Left lung (tissue), 4 donors: ENCODE measurements at regions not wholly inside any gene's neighbourhood (a gene's known extent, or its start where the extent isn't known, plus 50 kb on each side); places are given as distances from the start of the nearest gene placed in this dataset.

Experiments used
- ATAC-seq: fragments of 200-7000 bp; cut with Tn5 transposase; one replicate; pipeline ENCODE4 v1.9.1; 2020; ENCODE audit warnings: moderate library complexity
- DNase-seq, 4 donors: peaks; one replicate each; pipeline ENCODE4 v3.0.0-alpha.2; 2013 to 2020
- H3K27ac ChIP-seq, 2 donors: fragments of 200-600 bp; sonication (generic) in 1 of 2; one replicate each; pipeline versions ENCODE4 v1.5.0 to v1.8.0; 2020 to 2021
- H3K27me3 ChIP-seq, 2 donors: fragments of 200-600 bp; sonication (generic) in 1 of 2; one replicate each; pipeline versions ENCODE4 v1.5.0 to v1.8.0; 2020 to 2021
- H3K36me3 ChIP-seq, 2 donors: fragments of 200-600 bp; sonication (generic) in 1 of 2; one replicate each; pipeline versions ENCODE4 v1.5.0 to v1.8.0; 2020 to 2021
- H3K4me1 ChIP-seq, 2 donors: fragments of 200-600 bp; one replicate each; pipeline ENCODE4 v1.8.0; 2021
- H3K4me3 ChIP-seq, 2 donors: fragments of 200-600 bp; sonication (generic) in 1 of 2; one replicate each; pipeline versions ENCODE4 v1.5.0 to v1.8.0; 2020 to 2021; ENCODE audit warnings: mild to moderate bottlenecking in 1 of 2
- H3K9me3 ChIP-seq, 2 donors: fragments of 200-600 bp; sonication (generic) in 1 of 2; one replicate each; pipeline versions ENCODE4 v1.5.0 to v1.8.0; 2020 to 2021
- intact Hi-C, 2 donors: fragments of 100-400 bp; cut with DNase I; formaldehyde crosslinking; loops; one replicate each; pipeline versions ENCODE4 v1.11.2 to v1.14.2; 2022
- TF ChIP-seq, protein P1 (sequence below), 2 donors: fragments of 200-600 bp; sonication (generic) in 1 of 2; IDR thresholded peaks; one replicate each; pipeline versions ENCODE4 v1.5.0 to v1.8.0; 2021; ENCODE audit warnings: antibody characterized with exemption in 2 of 2
- donor health status: DM: no; HTN: yes; CAD: no.
- donor health status: DM: no; HTN: no; CAD: no.

DNA sequence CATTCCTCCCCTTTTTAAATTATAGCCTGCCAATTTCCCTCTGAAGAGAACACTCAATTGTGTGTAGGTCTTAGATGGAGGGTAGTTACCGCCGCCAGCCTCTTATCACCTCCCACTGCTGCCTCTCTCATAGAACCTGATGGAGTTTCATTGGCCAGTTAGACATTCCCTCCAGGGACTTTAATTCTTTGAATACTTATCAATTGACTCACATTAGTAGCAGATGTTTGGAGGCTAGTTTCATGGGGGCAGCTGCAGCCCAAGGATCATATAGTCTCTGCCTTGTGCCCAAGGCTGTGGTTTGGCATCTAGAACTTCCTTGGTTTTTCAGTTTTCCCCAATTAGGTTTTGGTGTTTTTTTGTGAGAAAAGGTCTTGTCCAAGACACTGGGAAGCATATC lies 318.9 kb upstream of the HTR2A start:
- no peak for ATAC-seq
- intact Hi-C loops = no loop called here
- Histone ChIP-seq H3K4me3 (no peak overlapping the region), H3K36me3 (no peaks in the 10 kb centered on the region), H3K27me3 (no peaks in the 10 kb centered on the region), H3K27ac (no peak overlapping the region), H3K4me1 (no peaks in the 10 kb centered on the region), H3K9me3 (no peaks in the 10 kb centered on the region)
- no peak for DNase-seq
- TF ChIP-seq, protein P1, sequence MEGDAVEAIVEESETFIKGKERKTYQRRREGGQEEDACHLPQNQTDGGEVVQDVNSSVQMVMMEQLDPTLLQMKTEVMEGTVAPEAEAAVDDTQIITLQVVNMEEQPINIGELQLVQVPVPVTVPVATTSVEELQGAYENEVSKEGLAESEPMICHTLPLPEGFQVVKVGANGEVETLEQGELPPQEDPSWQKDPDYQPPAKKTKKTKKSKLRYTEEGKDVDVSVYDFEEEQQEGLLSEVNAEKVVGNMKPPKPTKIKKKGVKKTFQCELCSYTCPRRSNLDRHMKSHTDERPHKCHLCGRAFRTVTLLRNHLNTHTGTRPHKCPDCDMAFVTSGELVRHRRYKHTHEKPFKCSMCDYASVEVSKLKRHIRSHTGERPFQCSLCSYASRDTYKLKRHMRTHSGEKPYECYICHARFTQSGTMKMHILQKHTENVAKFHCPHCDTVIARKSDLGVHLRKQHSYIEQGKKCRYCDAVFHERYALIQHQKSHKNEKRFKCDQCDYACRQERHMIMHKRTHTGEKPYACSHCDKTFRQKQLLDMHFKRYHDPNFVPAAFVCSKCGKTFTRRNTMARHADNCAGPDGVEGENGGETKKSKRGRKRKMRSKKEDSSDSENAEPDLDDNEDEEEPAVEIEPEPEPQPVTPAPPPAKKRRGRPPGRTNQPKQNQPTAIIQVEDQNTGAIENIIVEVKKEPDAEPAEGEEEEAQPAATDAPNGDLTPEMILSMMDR (IDR thresholded peaks at IDR 0.05) = no peak

GRCh38 chr13:47213047-47213446 lies 316.2 kb upstream of the HTR2A start:
- intact Hi-C loops = no loop called here
- H3K27ac ChIP-seq = no peak overlapping the region
- ATAC-seq (no peak), DNase-seq (no peak)
- no peaks in the 10 kb centered on the region for H3K36me3 ChIP-seq
- H3K4me1 ChIP-seq = no peaks in the 10 kb centered on the region
- no peaks in the 10 kb centered on the region for H3K27me3 ChIP-seq
- H3K9me3 ChIP-seq = no peaks in the 10 kb centered on the region
- no peak overlapping the region for H3K4me3 ChIP-seq
- TF ChIP-seq, protein P1 (IDR thresholded peaks at IDR 0.05) = no peak

GRCh38 chr13:47211106-47211505 lies 314.3 kb upstream of the HTR2A start:
- no peaks in the 10 kb centered on the region for H3K4me1 ChIP-seq
- ATAC-seq = no peak
- intact Hi-C loops = no loop called here
- H3K9me3 ChIP-seq = no peaks in the 10 kb centered on the region
- H3K27me3 ChIP-seq = no peaks in the 10 kb centered on the region
- no peaks in the 10 kb centered on the region for H3K36me3 ChIP-seq
- H3K27ac ChIP-seq = no peak overlapping the region
- no peak for DNase-seq
- H3K4me3 ChIP-seq = no peak overlapping the region
- TF ChIP-seq, protein P1 (IDR thresholded peaks at IDR 0.05) = no peak

GRCh38 chr13:47206111-47206510 lies 309.3 kb upstream of the HTR2A start:
- ATAC-seq = no peak
- peaks cover 0 to 6% of the 10 kb centered on the region in 2 donors for H3K9me3 ChIP-seq
- DNase-seq = no peak
- no peaks in the 10 kb centered on the region for H3K4me1 ChIP-seq
- no peak overlapping the region for H3K4me3 ChIP-seq
- no peaks in the 10 kb centered on the region for H3K36me3 ChIP-seq
- H3K27me3 ChIP-seq = no peaks in the 10 kb centered on the region
- TF ChIP-seq, protein P1 (IDR thresholded peaks at IDR 0.05) = no peak
- no peak overlapping the region for H3K27ac ChIP-seq
- intact Hi-C loops = no loop called here

GRCh38 chr13:47190696-47191305 lies 293.9 kb upstream of the HTR2A start:
- Histone ChIP-seq H3K4me3 (no peak overlapping the region), H3K27me3 (no peaks in the 10 kb centered on the region), H3K9me3 (no peaks in the 10 kb centered on the region), H3K36me3 (no peaks in the 10 kb centered on the region), H3K4me1 (no peaks in the 10 kb centered on the region), H3K27ac (no peak overlapping the region)
- DNase-seq = no peak
- no peak for ATAC-seq
- TF ChIP-seq, protein P1 (IDR thresholded peaks at IDR 0.05) = no peak
- intact Hi-C loops = no loop called here
